ENCODE measurements at regions not wholly inside any gene's neighbourhood (a gene's known extent, or its start where the extent isn't known, plus 50 kb on each side); places are given as distances from the start of the nearest gene placed in this dataset.

DNA sequence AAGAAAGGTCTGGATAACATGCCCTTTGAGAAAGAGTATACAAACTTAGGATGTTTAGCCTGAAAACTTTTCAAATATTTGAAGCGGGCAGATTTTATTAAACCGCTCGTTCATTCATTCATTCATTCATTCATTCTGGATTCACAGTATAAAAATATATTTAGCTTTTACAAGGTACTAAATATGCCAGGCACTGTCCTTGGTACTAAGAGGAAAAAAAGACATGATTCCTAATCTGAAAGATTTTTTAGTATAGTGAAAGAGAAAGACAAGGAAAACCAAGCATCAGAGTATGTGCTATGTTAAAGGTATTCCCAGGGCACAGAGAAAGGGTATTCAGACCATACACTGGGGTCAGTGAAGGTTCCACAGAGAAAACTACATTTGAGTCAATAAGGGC is 299.7 kb downstream of the BCAT1 start:
- no peaks in the 10 kb centered on the region for H3K4me1 ChIP-seq
- no peak for DNase-seq
- peaks cover 0 to 3% (median 0%) of the 10 kb centered on the region in 4 donors for H3K9me3 ChIP-seq
- H3K27me3 ChIP-seq, result no peaks in the 10 kb centered on the region
- 49 to 63% (median 57%) methylated on average over 3 of the region's 3 CpGs for WGBS, 5 donors
- no peaks in the 10 kb centered on the region for H3K36me3 ChIP-seq
- H3K27ac ChIP-seq, result no peak overlapping the region
- intact Hi-C loops (cut with DNase I; ENCODE audit: low total_unique reads), result no loop called here
- TF ChIP-seq POLR2AphosphoS5 (IDR thresholded peaks at IDR 0.05), result no peak
- TF ChIP-seq EP300 (IDR thresholded peaks at IDR 0.05), result no peak
- TF ChIP-seq POLR2A (IDR thresholded peaks at IDR 0.05), result no peak
- TF ChIP-seq, protein P1, sequence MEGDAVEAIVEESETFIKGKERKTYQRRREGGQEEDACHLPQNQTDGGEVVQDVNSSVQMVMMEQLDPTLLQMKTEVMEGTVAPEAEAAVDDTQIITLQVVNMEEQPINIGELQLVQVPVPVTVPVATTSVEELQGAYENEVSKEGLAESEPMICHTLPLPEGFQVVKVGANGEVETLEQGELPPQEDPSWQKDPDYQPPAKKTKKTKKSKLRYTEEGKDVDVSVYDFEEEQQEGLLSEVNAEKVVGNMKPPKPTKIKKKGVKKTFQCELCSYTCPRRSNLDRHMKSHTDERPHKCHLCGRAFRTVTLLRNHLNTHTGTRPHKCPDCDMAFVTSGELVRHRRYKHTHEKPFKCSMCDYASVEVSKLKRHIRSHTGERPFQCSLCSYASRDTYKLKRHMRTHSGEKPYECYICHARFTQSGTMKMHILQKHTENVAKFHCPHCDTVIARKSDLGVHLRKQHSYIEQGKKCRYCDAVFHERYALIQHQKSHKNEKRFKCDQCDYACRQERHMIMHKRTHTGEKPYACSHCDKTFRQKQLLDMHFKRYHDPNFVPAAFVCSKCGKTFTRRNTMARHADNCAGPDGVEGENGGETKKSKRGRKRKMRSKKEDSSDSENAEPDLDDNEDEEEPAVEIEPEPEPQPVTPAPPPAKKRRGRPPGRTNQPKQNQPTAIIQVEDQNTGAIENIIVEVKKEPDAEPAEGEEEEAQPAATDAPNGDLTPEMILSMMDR (IDR thresholded peaks at IDR 0.05), result no peak
- no peak overlapping the region for H3K4me3 ChIP-seq

DNA sequence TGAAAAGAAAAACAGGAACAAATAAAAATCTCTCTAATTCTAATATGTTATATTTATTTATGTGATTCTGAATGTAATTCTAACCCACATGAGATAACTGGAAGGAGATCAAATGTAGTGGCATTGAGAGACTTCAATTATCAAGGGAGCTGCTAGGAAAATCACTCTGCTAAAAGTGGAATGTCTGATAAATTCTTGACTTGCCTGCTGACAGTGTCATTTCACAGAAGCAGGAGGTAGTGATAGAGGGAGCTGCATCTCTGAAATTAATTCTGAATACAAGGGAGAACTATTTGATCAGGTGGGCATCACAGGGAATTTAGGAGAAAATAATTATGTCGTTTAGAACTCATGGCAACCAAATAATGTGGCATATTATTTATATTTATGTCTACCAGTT is 303.6 kb downstream of the BCAT1 start:
- no peak overlapping the region for H3K27ac ChIP-seq
- H3K9me3 ChIP-seq, result no peaks in the 10 kb centered on the region
- intact Hi-C loops (cut with DNase I; ENCODE audit: low total_unique reads), result no loop called here
- no peaks in the 10 kb centered on the region for H3K36me3 ChIP-seq
- TF ChIP-seq, protein P1 (IDR thresholded peaks at IDR 0.05), result no peak
- TF ChIP-seq POLR2A (IDR thresholded peaks at IDR 0.05) (no peak), EP300 (IDR thresholded peaks at IDR 0.05) (no peak), POLR2AphosphoS5 (IDR thresholded peaks at IDR 0.05) (no peak)
- no peaks in the 10 kb centered on the region for H3K4me1 ChIP-seq
- H3K4me3 ChIP-seq, result no peak overlapping the region
- H3K27me3 ChIP-seq, result no peaks in the 10 kb centered on the region
- WGBS, 5 donors, result 83 to 88% (median 86%) methylated on average over 1 of the region's 1 CpG
- DNase-seq, result no peak

DNA sequence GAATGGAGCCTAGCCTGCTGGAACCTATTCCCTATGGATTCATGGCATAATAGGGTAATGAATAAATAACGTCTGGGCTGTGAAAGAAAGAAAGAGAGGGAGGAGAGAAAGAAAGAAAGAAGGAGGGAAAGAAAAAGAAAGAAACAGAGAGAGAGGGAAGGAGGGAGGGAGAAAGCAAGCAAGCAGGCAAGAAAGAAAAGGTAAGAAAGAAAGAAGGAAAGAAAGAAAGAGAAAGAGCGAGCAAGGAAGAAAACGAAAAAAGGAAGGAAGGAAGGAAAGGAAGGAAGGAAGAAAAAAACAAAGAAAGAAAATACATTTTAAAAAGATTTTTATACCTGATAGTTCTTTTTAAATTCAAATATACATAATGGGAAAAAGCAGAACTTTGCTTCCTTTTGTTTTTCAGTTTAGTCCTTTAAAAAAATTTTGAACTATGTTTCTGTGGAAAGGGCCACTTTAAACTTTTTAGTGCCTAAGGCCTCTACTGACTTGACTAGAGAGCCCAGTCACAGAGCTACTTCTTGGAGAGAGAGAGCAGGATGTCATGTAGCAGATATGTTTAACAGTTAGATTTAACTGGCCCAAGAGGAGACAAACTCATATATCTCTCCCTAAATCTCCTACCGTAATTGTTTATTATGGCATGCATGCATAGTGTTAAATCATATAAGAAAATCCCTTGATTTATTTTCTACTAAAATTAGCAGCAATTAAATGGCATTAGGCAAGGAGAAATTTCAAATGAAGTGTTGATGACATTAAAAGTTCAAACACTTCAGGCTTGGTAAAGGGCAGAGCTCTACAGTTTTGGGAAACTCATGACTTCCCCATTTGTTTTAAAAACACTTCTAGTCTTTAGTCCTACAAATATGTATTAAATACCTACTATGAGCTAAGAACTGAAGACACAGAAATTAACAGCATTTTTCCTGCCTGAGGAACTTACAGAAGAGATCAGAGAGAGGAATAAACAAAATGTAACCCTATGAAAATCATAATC is 305.5 kb downstream of the BCAT1 start:
- no peak for DNase-seq
- no peaks in the 10 kb centered on the region for H3K9me3 ChIP-seq
- no peaks in the 10 kb centered on the region for H3K36me3 ChIP-seq
- intact Hi-C loops (cut with DNase I; ENCODE audit: low total_unique reads), result no loop called here
- no peak overlapping the region for H3K27ac ChIP-seq
- 69 to 82% (median 75%) methylated on average over 4 of the region's 4 CpGs for WGBS, 5 donors
- H3K4me3 ChIP-seq, result no peak overlapping the region
- no peaks in the 10 kb centered on the region for H3K4me1 ChIP-seq
- no peaks in the 10 kb centered on the region for H3K27me3 ChIP-seq
- TF ChIP-seq POLR2AphosphoS5 (IDR thresholded peaks at IDR 0.05), result no peak
- TF ChIP-seq, protein P1 (IDR thresholded peaks at IDR 0.05), result no peak
- no peak for TF ChIP-seq POLR2A (IDR thresholded peaks at IDR 0.05)
- TF ChIP-seq EP300 (IDR thresholded peaks at IDR 0.05), result no peak

DNA sequence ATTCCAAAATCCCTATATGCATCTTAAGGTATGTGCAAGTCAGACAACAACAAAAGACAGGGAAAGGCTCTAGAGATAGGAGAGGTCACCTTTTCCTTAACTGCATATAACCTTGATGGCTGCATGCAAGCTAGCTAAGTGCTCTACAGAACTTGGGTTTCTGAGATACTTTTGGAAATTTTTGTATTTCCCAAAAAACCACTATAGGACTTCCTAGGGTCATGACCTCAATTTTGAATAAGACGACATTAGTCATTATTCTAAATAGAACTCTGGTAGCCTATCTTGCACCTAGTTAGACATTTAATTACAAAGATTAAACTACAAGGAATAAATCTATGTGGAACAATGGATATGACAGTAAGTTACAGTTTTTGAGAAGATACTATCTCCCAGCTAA is 309.3 kb downstream of the BCAT1 start:
- no peak overlapping the region for H3K4me3 ChIP-seq
- intact Hi-C loops (cut with DNase I; ENCODE audit: low total_unique reads), result no loop called here
- WGBS, 5 donors, result 0 to 93% (median 56%) methylated on average over 1 of the region's 1 CpG

More for the DNA sequence above, 309.3 kb downstream of the BCAT1 start:
- Histone ChIP-seq H3K9me3 (no peaks in the 10 kb centered on the region), H3K27me3 (no peaks in the 10 kb centered on the region), H3K4me1 (no peaks in the 10 kb centered on the region), H3K27ac (no peak overlapping the region), H3K36me3 (no peaks in the 10 kb centered on the region)
- no peak for DNase-seq
- no peak for TF ChIP-seq POLR2A (IDR thresholded peaks at IDR 0.05)
- TF ChIP-seq POLR2AphosphoS5 (IDR thresholded peaks at IDR 0.05), result no peak
- TF ChIP-seq, protein P1 (IDR thresholded peaks at IDR 0.05), result no peak
- no peak for TF ChIP-seq EP300 (IDR thresholded peaks at IDR 0.05)

Measured in stomach (tissue), 8 donors.